H1 (cell line): ENCODE measurements at regions not wholly inside any gene's neighbourhood (a gene's known extent, or its start where the extent isn't known, plus 50 kb on each side); places are given as distances from the start of the nearest gene placed in this dataset.

Experiments used
- CTCF ChIA-PET: fragments of 300-600 bp; sonication (Branson Sonifier 250); formaldehyde crosslinking; loops from one replicate; lab custom pipeline; 2021; ENCODE audit not compliant: partially characterized antibody; lab: Charles Lee
- POLR2A ChIA-PET: fragments of 300-600 bp; sonication (Branson Sonifier 250); formaldehyde crosslinking; loops from one replicate; lab custom pipeline; 2021; ENCODE audit warnings: inconsistent platforms; ENCODE audit not compliant: partially characterized antibody; lab: Charles Lee
- DNase-seq, 2 experiments: peaks; one replicate each; pipeline versions ENCODE4 v3.0.0 to v3.0.0-alpha.2; 2010 to 2022; ENCODE audit warnings: low spot score in 2 of 2, low read depth in 1 of 2, mixed read lengths in 1 of 2
- FAIRE-seq: peaks from 2 replicates; lab custom pipeline; 2011; peaks lifted over from hg19 to GRCh38; lab: Jason Lieb, UNC
- H2AFZ ChIP-seq: 2 replicates; pipeline ENCODE4 v1.8.1; 2012; ENCODE audit warnings: low read length, inconsistent platforms
- H2AK5ac ChIP-seq: 2 replicates; pipeline ENCODE4 v1.6.1; 2013; ENCODE audit warnings: low read depth, low read length
- H2BK120ac ChIP-seq: replicated peaks from 2 replicates; pipeline ENCODE3; 2013; ENCODE audit warnings: low read depth, low read length, inconsistent platforms
- H2BK12ac ChIP-seq: 2 replicates; pipeline ENCODE4 v1.6.1; 2013; ENCODE audit warnings: low read depth, low read length
- H2BK15ac ChIP-seq: 2 replicates; pipeline ENCODE4 v1.6.1; 2013; ENCODE audit warnings: low read length
- H2BK20ac ChIP-seq: 2 replicates; pipeline ENCODE4 v1.6.1; 2013; ENCODE audit warnings: low read length
- H2BK5ac ChIP-seq: 2 replicates; pipeline ENCODE4 v1.6.1; 2013; ENCODE audit warnings: low read depth, low read length
- H3K14ac ChIP-seq: 2 replicates; pipeline ENCODE4 v1.6.1; 2013; ENCODE audit warnings: inconsistent platforms; ENCODE audit not compliant: insufficient read length
- H3K18ac ChIP-seq: 2 replicates; pipeline ENCODE4 v1.6.1; 2013; ENCODE audit warnings: low read length; ENCODE audit errors: extremely low read depth
- H3K23ac ChIP-seq: 2 replicates; pipeline ENCODE4 v1.6.1; 2013; ENCODE audit warnings: inconsistent platforms; ENCODE audit not compliant: insufficient read length
- H3K23me2 ChIP-seq: 2 replicates; pipeline ENCODE4 v1.6.1; 2013; ENCODE audit warnings: low read depth, low read length
- H3K27ac ChIP-seq: 2 replicates; pipeline ENCODE4 v1.6.1; 2011; ENCODE audit warnings: low read depth, low read length, inconsistent platforms
- H3K27me3 ChIP-seq, 4 experiments: replicated peaks in 1 of 4; 1 replicate in 1 of 4; 2 replicates in 3 of 4; pipeline versions ENCODE4 v1.6.1 to v1.8.1; 2011 to 2013; ENCODE audit warnings: low read length in 3 of 4, mild to moderate bottlenecking in 3 of 4, inconsistent platforms in 2 of 4, mixed read lengths in 2 of 4, moderate library complexity in 1 of 4; ENCODE audit not compliant: control insufficient read depth in 3 of 4, insufficient read depth in 3 of 4; ENCODE audit errors: extremely low read depth in 1 of 4
- H3K36me3 ChIP-seq, 4 experiments: 2 replicates each; pipeline versions ENCODE4 v1.6.1 to v1.8.1; 2011 to 2013; ENCODE audit warnings: mild to moderate bottlenecking in 4 of 4, low read length in 3 of 4, moderate library complexity in 2 of 4, control low read depth in 1 of 4, inconsistent platforms in 1 of 4; ENCODE audit not compliant: insufficient read depth in 4 of 4, control insufficient read depth in 2 of 4
- H3K4ac ChIP-seq: replicated peaks from 2 replicates; pipeline ENCODE3; 2013; ENCODE audit warnings: low read length, low read depth, mixed read lengths, inconsistent platforms; ENCODE audit not compliant: insufficient read length
- H3K4me1 ChIP-seq, 4 experiments: replicated peaks in 1 of 4; 1 replicate in 1 of 4; 2 replicates in 3 of 4; pipeline versions ENCODE4 v1.6.1 to v1.8.1; 2011 to 2013; ENCODE audit warnings: low read length in 3 of 4, inconsistent platforms in 2 of 4, mixed read lengths in 1 of 4; ENCODE audit not compliant: insufficient read depth in 4 of 4, control insufficient read depth in 3 of 4
- H3K4me2 ChIP-seq, 2 experiments: 2 replicates each; pipeline versions ENCODE4 v1.6.1 to v1.8.1; 2011 to 2013; ENCODE audit warnings: low read depth in 2 of 2, low read length in 2 of 2, control low read depth in 1 of 2, inconsistent platforms in 1 of 2, mild to moderate bottlenecking in 1 of 2; ENCODE audit not compliant: insufficient read depth in 1 of 2
- H3K4me3 ChIP-seq, 4 experiments: fragments of 200-600, 300-600 bp in 1 of 4; sonication (generic), shearing (Covaris generic), sonication (Bioruptor Twin) in 1 of 4; 2 replicates each; pipeline versions ENCODE4 v1.5.1 to v1.8.1; 2011 to 2016; ENCODE audit warnings: low read length in 4 of 4, low read depth in 3 of 4, control low read depth in 2 of 4, inconsistent platforms in 2 of 4, mild to moderate bottlenecking in 2 of 4, mixed read lengths in 1 of 4, moderate library complexity in 1 of 4; ENCODE audit not compliant: insufficient read depth in 2 of 4; ENCODE audit errors: extremely low read depth in 1 of 4
- H3K56ac ChIP-seq: replicated peaks from 2 replicates; pipeline ENCODE3; 2013; ENCODE audit warnings: low read depth, mild to moderate bottlenecking, mixed read lengths, low read length, inconsistent platforms; ENCODE audit not compliant: insufficient read length
- H3K79me1 ChIP-seq: 2 replicates; pipeline ENCODE4 v1.6.1; 2013; ENCODE audit warnings: low read depth, low read length, control low read depth
- H3K79me2 ChIP-seq, 2 experiments: 2 replicates each; pipeline versions ENCODE4 v1.6.1 to v1.8.1; 2012 to 2013; ENCODE audit warnings: low read length in 2 of 2, mild to moderate bottlenecking in 2 of 2, inconsistent platforms in 1 of 2; ENCODE audit not compliant: insufficient read depth in 2 of 2, control insufficient read depth in 1 of 2
- H3K9ac ChIP-seq, 4 experiments: replicated peaks in 1 of 4; 1 replicate in 1 of 4; 2 replicates in 3 of 4; pipeline versions ENCODE4 v1.6.1 to v1.8.1; 2011 to 2013; ENCODE audit warnings: low read depth in 3 of 4, low read length in 3 of 4, control low read depth in 2 of 4, mild to moderate bottlenecking in 2 of 4, moderate library complexity in 2 of 4, inconsistent platforms in 1 of 4; ENCODE audit errors: extremely low read depth in 1 of 4
- H3K9me3 ChIP-seq, 2 experiments: 2 replicates each; pipeline versions ENCODE4 v1.6.1 to v1.8.1; 2012 to 2013; ENCODE audit warnings: mild to moderate bottlenecking in 2 of 2, moderate library complexity in 2 of 2, control low read depth in 1 of 2, inconsistent platforms in 1 of 2, low read depth in 1 of 2, low read length in 1 of 2, mixed read lengths in 1 of 2; ENCODE audit not compliant: insufficient read depth in 2 of 2
- H4K20me1 ChIP-seq, 2 experiments: replicated peaks in 1 of 2; 2 replicates each; pipeline versions ENCODE3 to v1.8.1; 2011 to 2013; ENCODE audit warnings: inconsistent platforms in 2 of 2, low read length in 2 of 2, mild to moderate bottlenecking in 1 of 2; ENCODE audit not compliant: insufficient read depth in 2 of 2, control insufficient read depth in 1 of 2
- H4K5ac ChIP-seq: 2 replicates; pipeline ENCODE4 v1.6.1; 2013; ENCODE audit warnings: low read length, low read depth, mixed read lengths, inconsistent platforms; ENCODE audit not compliant: insufficient read length
- H4K8ac ChIP-seq: 2 replicates; pipeline ENCODE4 v1.8.0; 2013; ENCODE audit warnings: mild to moderate bottlenecking, moderate library complexity, low read length, inconsistent platforms; ENCODE audit not compliant: insufficient read depth; ENCODE audit errors: extremely low read depth
- H4K91ac ChIP-seq: replicated peaks from 2 replicates; pipeline ENCODE3; 2013; ENCODE audit warnings: low read length, mixed read lengths, inconsistent platforms; ENCODE audit not compliant: insufficient read length
- ATF3 ChIP-seq: IDR thresholded peaks from 2 replicates; pipeline ENCODE4 v1.6.1; 2011; ENCODE audit warnings: low read depth, mild to moderate bottlenecking, low read length; ENCODE audit not compliant: insufficient read depth
- POLR2AphosphoS5 ChIP-seq: IDR thresholded peaks from 2 replicates; pipeline ENCODE4 v1.6.1; 2011; ENCODE audit warnings: low read depth, low read length
- SIN3A ChIP-seq, 2 experiments: IDR thresholded peaks in 1 of 2; conservative IDR thresholded peaks in 1 of 2; 2 replicates each; pipeline ENCODE4 v1.6.1; 2011 to 2012; ENCODE audit warnings: low read length in 2 of 2, improper control_type of control experiment in 1 of 2, low read depth in 1 of 2, mild to moderate bottlenecking in 1 of 2
- WGBS, 2 experiments: shearing (Covaris generic) in 1 of 2; methylation state at CpG; one replicate each; pipeline versions ENCODE4 v1.1.6 to v1.1.7; 2013 to 2015; ENCODE audit warnings: low lambda C conversion rate in 2 of 2, mixed read lengths in 2 of 2, inconsistent platforms in 1 of 2, low coverage in 1 of 2, missing lambda C conversion rate in 1 of 2; ENCODE audit not compliant: insufficient replicate concordance in 2 of 2, insufficient coverage in 1 of 2, insufficient read length in 1 of 2; ENCODE audit errors: extremely low coverage in 1 of 2, missing lambda C conversion rate in 1 of 2; 5-methylcytosine and 5-hydroxymethylcytosine counted together

- no peak overlapping the region for H2AK5ac ChIP-seq
- no peak overlapping the region for H2BK15ac ChIP-seq
- no peak overlapping the region for H3K56ac ChIP-seq
- no peak overlapping the region for H4K5ac ChIP-seq
- H4K91ac ChIP-seq: no peak overlapping the region
- H2BK120ac ChIP-seq: no peak overlapping the region
- no peaks in the 10 kb centered on the region for H3K23me2 ChIP-seq
- CTCF ChIA-PET: interaction anchor here (0.8 to 1.1 kb wide), 3 partner anchors 8 to 24 kb away, joined by 3 read pairs; no protein-coding TSS in a partner anchor
- H2AFZ ChIP-seq: no peak overlapping the region
- H3K9ac ChIP-seq: no peak overlapping the region
- no peak overlapping the region for H3K4me2 ChIP-seq
- DNase-seq: no peak
- H4K20me1 ChIP-seq: no peaks in the 10 kb centered on the region
- no peak overlapping the region for H2BK5ac ChIP-seq
- H2BK12ac ChIP-seq: no peak overlapping the region
- H3K27me3 ChIP-seq: no peaks in the 10 kb centered on the region
- no peaks in the 10 kb centered on the region for H3K9me3 ChIP-seq
- H3K36me3 ChIP-seq: no peaks in the 10 kb centered on the region
- H3K4me3 ChIP-seq: no peak overlapping the region
- no peak overlapping the region for H3K27ac ChIP-seq
- POLR2A ChIA-PET: interaction anchor here (1.2 kb wide), 1 partner anchor 24 kb away, joined by 3 read pairs; no protein-coding TSS in a partner anchor
- 89% methylated on average over 1 of the region's 1 CpG; no CpG with 5 or more reads in 1 of the 2 experiments for WGBS, 2 experiments
- H4K8ac ChIP-seq: no peak overlapping the region
- FAIRE-seq: no peak
- no peaks in the 10 kb centered on the region for H3K79me1 ChIP-seq
- H3K4ac ChIP-seq: no peak overlapping the region
- H3K79me2 ChIP-seq: no peaks in the 10 kb centered on the region
- H3K18ac ChIP-seq: no peak overlapping the region
- H2BK20ac ChIP-seq: no peak overlapping the region
- no peak overlapping the region for H3K23ac ChIP-seq
- no peak overlapping the region for H3K14ac ChIP-seq
- peaks cover 0 to 6% (median 0%) of the 10 kb centered on the region in 4 experiments; a peak in 1 of 7 replicates for H3K4me1 ChIP-seq
- no peak for TF ChIP-seq SIN3A (conservative IDR thresholded peaks at IDR 0.05 in 1 of 2, IDR thresholded peaks at IDR 0.05 in 1 of 2; ENCODE audit: low read depth in 1 of 2, low read length in 2 of 2)
- TF ChIP-seq ATF3: no peak
- no peak for TF ChIP-seq POLR2AphosphoS5
Measured at GRCh38 chr6:155519176-155519738, 63.6 kb upstream of the NOX3 start.
